Uterus (tissue), 3 donors: ENCODE measurements at regions not wholly inside any gene's neighbourhood (a gene's known extent, or its start where the extent isn't known, plus 50 kb on each side); places are given as distances from the start of the nearest gene placed in this dataset.

Experiments used
- DNase-seq, 2 donors: peaks; one replicate each; pipeline ENCODE4 v3.0.0-alpha.2; 2019 to 2020
- H3K27ac ChIP-seq, 2 donors: fragments of 200-600 bp; sonication (generic); 1 replicate in 1 of 2; 2 replicates in 1 of 2; pipeline ENCODE4 v1.5.1; 2016 to 2018
- H3K27me3 ChIP-seq, 2 donors: fragments of 200-600 bp; sonication (generic); one replicate each; pipeline ENCODE4 v1.5.1; 2018 to 2019; ENCODE audit warnings: control low read depth in 1 of 2
- H3K36me3 ChIP-seq, 2 donors: fragments of 200-600 bp; sonication (generic); one replicate each; pipeline ENCODE4 v1.5.1; 2019; ENCODE audit warnings: control low read depth in 1 of 2
- H3K4me1 ChIP-seq, 2 donors: fragments of 200-600 bp; sonication (generic); one replicate each; pipeline ENCODE4 v1.5.1; 2018 to 2019; ENCODE audit warnings: control low read depth in 1 of 2
- H3K4me3 ChIP-seq, 2 donors: fragments of 200-600 bp; sonication (generic); 1 replicate in 1 of 2; 2 replicates in 1 of 2; pipeline ENCODE4 v1.5.1; 2018 to 2019; ENCODE audit warnings: mild to moderate bottlenecking in 1 of 2
- H3K9me3 ChIP-seq, 2 donors: fragments of 200-600 bp; sonication (generic); one replicate each; pipeline ENCODE4 v1.5.1; 2019; ENCODE audit warnings: control low read depth in 1 of 2
- POLR2A ChIP-seq, 2 donors: fragments of 450-650 bp; IDR thresholded peaks; one replicate each; pipeline ENCODE4 v1.6.1; 2016; ENCODE audit warnings: antibody characterized with exemption in 2 of 2, mild to moderate bottlenecking in 1 of 2, moderate library complexity in 1 of 2
- intact Hi-C: fragments of 100-400 bp; cut with DNase I; formaldehyde crosslinking; loops from one replicate; pipeline ENCODE4 v1.15.1; 2023; ENCODE audit warnings: low total_unique reads
- TF ChIP-seq, protein P1 (sequence below), 4 experiments: fragments of 200-600 bp in 2 of 4; fragments of 450-650 bp in 2 of 4; sonication (generic) in 2 of 4; IDR thresholded peaks; one replicate each; pipeline ENCODE4 v1.5.1; 2016 to 2019; ENCODE audit warnings: antibody characterized with exemption in 4 of 4, mild to moderate bottlenecking in 2 of 4, moderate library complexity in 1 of 4
- donor health status: DM: yes; HTN: yes; CAD: no.

DNA sequence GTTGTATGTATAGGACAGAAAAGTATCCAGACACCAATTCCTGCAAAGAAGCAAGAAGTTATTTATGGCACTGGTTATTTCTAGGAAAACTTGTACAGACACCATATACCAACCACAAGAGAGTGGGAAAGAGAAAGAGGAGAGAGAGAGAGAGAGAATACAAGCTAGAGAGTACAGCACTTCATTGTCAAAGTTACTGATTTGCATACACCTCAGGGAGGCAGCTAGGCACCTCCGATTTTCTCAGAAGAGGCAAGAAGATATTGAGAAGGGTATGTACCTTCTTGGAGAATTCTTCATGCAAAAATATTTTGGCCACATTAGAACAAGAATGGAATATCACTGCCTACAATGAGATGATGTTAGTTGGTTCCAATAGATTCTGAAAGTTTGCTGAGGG, 333.9 kb upstream of the PIK3C3 start:
- Histone ChIP-seq H3K27me3 (no peaks in the 10 kb centered on the region), H3K4me1 (no peaks in the 10 kb centered on the region), H3K9me3 (no peaks in the 10 kb centered on the region), H3K4me3 (no peak overlapping the region), H3K27ac (no peak overlapping the region), H3K36me3 (no peaks in the 10 kb centered on the region)
- no peak for TF ChIP-seq POLR2A (IDR thresholded peaks at IDR 0.05)
- TF ChIP-seq, protein P1, sequence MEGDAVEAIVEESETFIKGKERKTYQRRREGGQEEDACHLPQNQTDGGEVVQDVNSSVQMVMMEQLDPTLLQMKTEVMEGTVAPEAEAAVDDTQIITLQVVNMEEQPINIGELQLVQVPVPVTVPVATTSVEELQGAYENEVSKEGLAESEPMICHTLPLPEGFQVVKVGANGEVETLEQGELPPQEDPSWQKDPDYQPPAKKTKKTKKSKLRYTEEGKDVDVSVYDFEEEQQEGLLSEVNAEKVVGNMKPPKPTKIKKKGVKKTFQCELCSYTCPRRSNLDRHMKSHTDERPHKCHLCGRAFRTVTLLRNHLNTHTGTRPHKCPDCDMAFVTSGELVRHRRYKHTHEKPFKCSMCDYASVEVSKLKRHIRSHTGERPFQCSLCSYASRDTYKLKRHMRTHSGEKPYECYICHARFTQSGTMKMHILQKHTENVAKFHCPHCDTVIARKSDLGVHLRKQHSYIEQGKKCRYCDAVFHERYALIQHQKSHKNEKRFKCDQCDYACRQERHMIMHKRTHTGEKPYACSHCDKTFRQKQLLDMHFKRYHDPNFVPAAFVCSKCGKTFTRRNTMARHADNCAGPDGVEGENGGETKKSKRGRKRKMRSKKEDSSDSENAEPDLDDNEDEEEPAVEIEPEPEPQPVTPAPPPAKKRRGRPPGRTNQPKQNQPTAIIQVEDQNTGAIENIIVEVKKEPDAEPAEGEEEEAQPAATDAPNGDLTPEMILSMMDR (IDR thresholded peaks at IDR 0.05) = no peak
- intact Hi-C loops = no loop called here
- DNase-seq = no peak

DNA sequence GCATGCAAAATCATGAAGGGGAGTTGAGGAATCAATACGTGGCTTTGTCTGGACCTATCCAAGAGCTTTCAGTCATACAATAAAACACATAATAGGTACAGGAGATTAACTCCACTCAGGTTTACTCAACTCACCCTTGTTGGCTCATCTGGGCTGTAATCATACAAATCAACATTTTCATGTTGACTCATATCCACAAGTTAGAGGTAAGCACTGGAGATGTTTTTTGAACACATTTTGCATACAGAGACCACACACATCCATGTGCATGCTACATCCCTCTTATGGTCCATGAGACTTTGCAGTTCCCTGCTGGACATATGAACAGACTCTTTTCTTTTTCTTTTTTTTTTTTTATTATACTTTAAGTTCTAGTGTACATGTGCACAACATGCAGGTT, 336.9 kb upstream of the PIK3C3 start:
- no peaks in the 10 kb centered on the region for H3K4me1 ChIP-seq
- no peaks in the 10 kb centered on the region for H3K9me3 ChIP-seq
- H3K27me3 ChIP-seq = no peaks in the 10 kb centered on the region
- H3K36me3 ChIP-seq = no peaks in the 10 kb centered on the region
- H3K4me3 ChIP-seq = no peak overlapping the region
- no peak for DNase-seq
- intact Hi-C loops = no loop called here
- H3K27ac ChIP-seq = no peak overlapping the region
- TF ChIP-seq, protein P1 (IDR thresholded peaks at IDR 0.05) = no peak
- TF ChIP-seq POLR2A (IDR thresholded peaks at IDR 0.05) = no peak

DNA sequence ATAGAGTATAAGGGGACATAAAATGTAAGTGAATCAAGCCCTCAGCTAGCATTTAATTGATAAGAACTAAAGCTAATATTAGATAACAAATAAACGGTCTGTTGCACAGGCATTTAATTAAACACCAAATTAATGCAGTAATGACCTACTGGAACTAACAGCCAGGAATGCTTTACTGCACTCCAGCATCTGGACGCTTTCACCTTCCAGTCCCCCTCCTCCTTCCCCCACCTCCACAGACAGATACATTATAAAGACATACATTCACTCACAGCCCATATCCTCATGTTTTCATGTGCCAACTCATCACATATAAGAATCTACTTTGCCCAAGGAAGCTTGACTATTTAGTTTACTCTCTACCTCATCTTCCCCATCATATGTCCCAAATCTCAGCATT, 337.4 kb upstream of the PIK3C3 start:
- TF ChIP-seq, protein P1 (IDR thresholded peaks at IDR 0.05) = no peak
- TF ChIP-seq POLR2A (IDR thresholded peaks at IDR 0.05) = no peak
- Histone ChIP-seq H3K4me1 (no peaks in the 10 kb centered on the region), H3K27me3 (no peaks in the 10 kb centered on the region), H3K4me3 (no peak overlapping the region), H3K36me3 (no peaks in the 10 kb centered on the region), H3K9me3 (no peaks in the 10 kb centered on the region), H3K27ac (no peak overlapping the region)
- DNase-seq = no peak
- intact Hi-C loops = no loop called here

DNA sequence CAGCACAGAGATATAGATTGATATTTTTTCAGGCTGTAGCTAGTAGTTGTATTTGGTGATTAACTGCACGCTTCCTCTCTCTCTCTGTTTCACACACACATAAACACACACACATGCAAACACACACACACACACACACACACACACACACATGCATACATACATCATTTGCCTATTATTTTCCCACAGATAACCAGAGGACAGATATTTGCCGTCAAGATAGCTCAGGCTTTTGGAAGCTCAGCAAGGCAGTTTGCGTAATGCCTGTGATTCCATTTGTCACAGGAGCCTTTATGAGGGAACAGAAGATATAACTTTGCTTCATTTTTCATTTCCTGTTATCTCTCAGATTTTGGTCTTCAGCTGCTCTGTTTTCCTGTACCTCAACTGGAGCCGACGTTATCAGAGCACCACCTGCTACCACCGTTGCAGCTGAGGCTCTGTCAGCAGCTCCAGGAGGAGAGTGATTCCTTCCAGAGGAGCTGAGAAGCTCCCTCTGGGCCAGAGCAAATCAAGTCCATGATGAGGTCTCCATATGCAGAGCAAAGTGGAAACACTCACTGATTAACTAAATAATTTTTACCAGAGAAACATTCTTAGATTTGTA, 341.9 kb upstream of the PIK3C3 start:
- H3K4me3 ChIP-seq = no peak overlapping the region
- H3K36me3 ChIP-seq = no peaks in the 10 kb centered on the region
- no peaks in the 10 kb centered on the region for H3K9me3 ChIP-seq
- H3K27me3 ChIP-seq = no peaks in the 10 kb centered on the region
- intact Hi-C loops = no loop called here
- H3K27ac ChIP-seq = no peak overlapping the region
- H3K4me1 ChIP-seq = no peaks in the 10 kb centered on the region
- TF ChIP-seq POLR2A (IDR thresholded peaks at IDR 0.05) = no peak
- TF ChIP-seq, protein P1 (IDR thresholded peaks at IDR 0.05) = no peak
- no peak for DNase-seq

DNA sequence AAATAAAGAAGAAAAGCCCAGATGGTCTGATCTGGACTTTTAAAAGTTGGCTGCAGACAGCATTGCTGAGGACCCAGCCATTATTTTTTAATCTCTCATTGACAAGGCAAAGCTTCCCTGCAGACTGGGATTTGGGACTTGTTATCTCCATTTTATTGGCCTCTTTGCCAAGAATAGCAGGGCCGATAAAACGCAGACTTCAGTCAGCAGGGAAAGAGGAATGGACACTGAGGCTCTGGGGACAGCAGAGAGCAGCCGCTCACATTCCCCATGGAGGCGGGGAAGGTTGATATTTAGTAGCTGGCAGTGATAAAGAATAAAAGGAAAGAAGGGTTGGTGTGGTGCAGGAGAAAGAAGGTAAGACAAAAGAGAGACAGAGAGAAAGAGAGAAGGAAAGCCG, 350.1 kb upstream of the PIK3C3 start:
- H3K9me3 ChIP-seq = no peaks in the 10 kb centered on the region
- intact Hi-C loops = no loop called here
- no peak for DNase-seq
- H3K27me3 ChIP-seq = no peaks in the 10 kb centered on the region
- no peaks in the 10 kb centered on the region for H3K36me3 ChIP-seq
- no peaks in the 10 kb centered on the region for H3K4me1 ChIP-seq
- no peak overlapping the region for H3K4me3 ChIP-seq
- H3K27ac ChIP-seq = no peak overlapping the region
- no peak for TF ChIP-seq POLR2A (IDR thresholded peaks at IDR 0.05)
- TF ChIP-seq, protein P1 (IDR thresholded peaks at IDR 0.05) = no peak
